ENCODE measurements at regions not wholly inside any gene's neighbourhood (a gene's known extent, or its start where the extent isn't known, plus 50 kb on each side); places are given as distances from the start of the nearest gene placed in this dataset.

- DNase-seq: no peak
Observed at GRCh38 chr12:43294916-43295315, 257.1 kb downstream of the ADAMTS20 start.

- DNase-seq: no peak
Observed at GRCh38 chr12:43294147-43294546, 257.9 kb downstream of the ADAMTS20 start.

- DNase-seq: no peak
Observed at GRCh38 chr12:43293396-43293795, 258.6 kb downstream of the ADAMTS20 start.

GRCh38 chr12:43292699-43293098 is 259.3 kb downstream of the ADAMTS20 start:
- no peak for DNase-seq

GRCh38 chr12:43291516-43291915 is 260.5 kb downstream of the ADAMTS20 start:
- DNase-seq: no peak

- no peak for DNase-seq
Observed at GRCh38 chr12:43290836-43291235, 261.2 kb downstream of the ADAMTS20 start.

- no peak for DNase-seq
Observed at GRCh38 chr12:43289426-43289801, 262.6 kb downstream of the ADAMTS20 start.

- DNase-seq: no peak
Observed at GRCh38 chr12:43288671-43289425, 263.2 kb downstream of the ADAMTS20 start.

GRCh38 chr12:43287706-43288383 is 264.2 kb downstream of the ADAMTS20 start:
- no peak for DNase-seq

GRCh38 chr12:43286986-43287385 is 265.0 kb downstream of the ADAMTS20 start:
- no peak for DNase-seq

- DNase-seq: no peak
Observed at GRCh38 chr12:43285159-43285598, 266.8 kb downstream of the ADAMTS20 start.

GRCh38 chr12:43284486-43285158 is 267.4 kb downstream of the ADAMTS20 start:
- DNase-seq: no peak

- DNase-seq: no peak
Observed at GRCh38 chr12:43283206-43283605, 268.8 kb downstream of the ADAMTS20 start.

GRCh38 chr12:43282106-43282505 is 269.9 kb downstream of the ADAMTS20 start:
- DNase-seq: no peak

- DNase-seq: no peak
Observed at GRCh38 chr12:43281563-43281962, 270.4 kb downstream of the ADAMTS20 start.

- DNase-seq: no peak
Observed at GRCh38 chr12:43278541-43278832, 273.5 kb downstream of the ADAMTS20 start.

- DNase-seq: no peak
Observed at GRCh38 chr12:43277651-43278540, 274.1 kb downstream of the ADAMTS20 start.

GRCh38 chr12:43273467-43273866 is 278.5 kb downstream of the ADAMTS20 start:
- no peak for DNase-seq

- DNase-seq: no peak
Observed at GRCh38 chr12:43271659-43272058, 280.3 kb downstream of the ADAMTS20 start.

- no peak for DNase-seq
Observed at GRCh38 chr12:43267818-43268217, 284.2 kb downstream of the ADAMTS20 start.

GRCh38 chr12:43261701-43262100 is 290.3 kb downstream of the ADAMTS20 start:
- DNase-seq: no peak

GRCh38 chr12:43255522-43256111 is 296.4 kb downstream of the ADAMTS20 start:
- no peak for DNase-seq

GRCh38 chr12:43252585-43252984 is 299.4 kb downstream of the ADAMTS20 start:
- no peak for DNase-seq
